Fibroblast of the aortic adventitia (primary cell): ENCODE measurements at regions not wholly inside any gene's neighbourhood (a gene's known extent, or its start where the extent isn't known, plus 50 kb on each side); places are given as distances from the start of the nearest gene placed in this dataset.

Experiments
- DNase-seq: peaks from one replicate; pipeline ENCODE4 v3.0.0-alpha.2; 2010; ENCODE audit warnings: low read depth
- H3K4me3 ChIP-seq: 2 replicates; pipeline ENCODE4 v1.5.1; 2011; ENCODE audit warnings: low read depth, mild to moderate bottlenecking, control low read depth, low read length, moderate library complexity
- CTCF ChIP-seq: IDR thresholded peaks from 2 replicates; pipeline ENCODE4 v1.5.1; 2011; ENCODE audit warnings: mild to moderate bottlenecking, low read length, control low read depth, inconsistent platforms; ENCODE audit not compliant: insufficient read depth

DNA sequence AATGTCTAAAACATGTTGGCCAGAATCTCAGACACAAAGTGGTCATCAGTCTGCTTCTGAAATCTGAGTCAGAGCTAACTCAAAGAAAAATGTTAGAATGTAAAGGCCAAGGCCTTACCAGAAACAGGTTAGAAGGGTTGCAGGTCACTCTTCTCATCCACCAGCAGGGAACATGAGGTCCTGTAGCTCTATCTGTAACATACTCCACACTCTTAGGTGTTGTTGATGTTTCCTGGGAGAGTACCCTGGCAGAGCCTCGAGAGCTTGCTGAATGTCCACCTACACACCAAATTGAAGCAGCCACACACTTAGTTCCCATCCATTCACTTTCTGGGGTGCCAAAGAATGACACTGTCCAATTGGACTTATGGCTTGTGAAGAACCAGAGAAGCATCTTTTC, 76.6 kb upstream of the INPP4B start:
- DNase-seq = no peak
- TF ChIP-seq CTCF = no peak
- no peak overlapping the region for H3K4me3 ChIP-seq

- no peak for TF ChIP-seq CTCF
- no peak for DNase-seq
- no peak overlapping the region for H3K4me3 ChIP-seq
Measured at GRCh38 chr4:142923619-142924018, 77.5 kb upstream of the INPP4B start.

DNA sequence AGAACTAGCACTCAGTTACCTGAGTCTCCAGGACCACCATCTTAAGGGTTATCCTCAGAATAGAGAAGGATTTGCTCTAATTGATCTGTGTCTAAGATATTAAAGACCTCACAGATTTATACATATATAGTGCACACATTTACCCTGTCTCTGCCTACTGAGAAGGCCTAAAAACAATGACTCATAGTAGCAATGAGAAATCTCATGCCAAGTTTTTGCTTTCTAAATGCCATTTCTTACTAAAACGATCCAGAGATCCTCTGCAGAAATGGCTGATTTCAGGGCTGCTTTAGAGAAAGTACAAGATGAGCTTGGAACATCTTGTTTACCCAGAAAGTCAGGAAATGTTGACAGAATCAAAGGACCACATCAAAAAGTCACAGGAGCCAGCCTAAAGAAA, 79.1 kb upstream of the INPP4B start:
- H3K4me3 ChIP-seq = no peak overlapping the region
- TF ChIP-seq CTCF = no peak
- DNase-seq = peak; percentile 4

- no peak overlapping the region for H3K4me3 ChIP-seq
- no peak for TF ChIP-seq CTCF
- no peak for DNase-seq
Measured at GRCh38 chr4:142927721-142928120, 81.6 kb upstream of the INPP4B start.

DNA sequence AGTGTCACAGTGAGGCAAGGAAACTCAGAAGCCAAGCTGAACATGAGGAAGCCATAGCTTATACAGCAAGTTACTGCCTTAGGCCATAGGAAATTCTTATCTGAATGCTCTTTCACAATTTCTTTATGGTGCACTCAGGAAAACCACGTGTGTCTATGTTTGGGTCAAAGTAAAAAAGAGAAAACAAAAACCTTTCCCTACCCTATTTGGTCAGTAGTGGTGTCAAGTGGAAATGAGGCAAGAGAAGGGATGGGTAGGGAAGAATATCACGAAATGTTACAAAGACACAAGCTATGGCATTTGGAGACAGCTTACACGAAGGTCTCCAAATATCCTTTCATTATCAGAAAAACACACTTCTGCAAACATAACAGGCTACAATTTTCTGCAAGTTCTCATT, 83.4 kb upstream of the INPP4B start:
- TF ChIP-seq CTCF = no peak
- no peak overlapping the region for H3K4me3 ChIP-seq
- no peak for DNase-seq

- H3K4me3 ChIP-seq = no peak overlapping the region
- TF ChIP-seq CTCF = no peak
- DNase-seq = no peak
Measured at GRCh38 chr4:142933207-142933606, 87.1 kb upstream of the INPP4B start.

- H3K4me3 ChIP-seq = no peak overlapping the region
- no peak for TF ChIP-seq CTCF
- DNase-seq = no peak
Measured at GRCh38 chr4:142940425-142941330, 94.6 kb upstream of the INPP4B start.
